SK-N-SH (cell line): ENCODE measurements at regions not wholly inside any gene's neighbourhood (a gene's known extent, or its start where the extent isn't known, plus 50 kb on each side); places are given as distances from the start of the nearest gene placed in this dataset.

Source experiments
- CTCF ChIA-PET: fragments of 300-600, 350-600 bp; formaldehyde crosslinking; extraction: SDS; loops from one replicate; lab custom pipeline; 2021; lab: Yijun Ruan, JAX
- POLR2A ChIA-PET: fragments of 350-600 bp; sonication (Branson Sonifier 250); formaldehyde crosslinking; extraction: SDS; loops from one replicate; lab custom pipeline; 2020; ENCODE audit warnings: antibody characterized with exemption, inconsistent platforms; lab: Yijun Ruan, JAX
- DNase-seq: peaks from one replicate; pipeline ENCODE4 v3.0.0; 2012
- H2AFZ ChIP-seq: fragments of 200-600 bp; sonication (generic); 2 replicates; pipeline ENCODE4 v1.8.1; 2016; ENCODE audit warnings: antibody characterized with exemption, mild to moderate bottlenecking, low read depth
- H3F3A ChIP-seq: fragments of 200-600 bp; sonication (generic); replicated peaks from 2 replicates; pipeline ENCODE3; 2016; ENCODE audit warnings: antibody characterized with exemption, mild to moderate bottlenecking; ENCODE audit not compliant: insufficient read depth
- H3K27ac ChIP-seq, 2 experiments: fragments of 200-500 bp in 1 of 2; fragments of 200-600 bp in 1 of 2; sonication (Bioruptor generic) in 1 of 2; sonication (generic), shearing (Covaris generic) in 1 of 2; 2 replicates each; pipeline versions ENCODE4 v1.5.1 to v1.6.1; 2014 to 2016; ENCODE audit warnings: low read depth in 2 of 2, inconsistent platforms in 1 of 2, low read length in 1 of 2, mild to moderate bottlenecking in 1 of 2, mixed read lengths in 1 of 2
- H3K27me3 ChIP-seq: fragments of 200-600 bp; sonication (generic), shearing (Covaris generic); 2 replicates; pipeline ENCODE4 v1.6.1; 2016; ENCODE audit warnings: mixed run types; ENCODE audit not compliant: insufficient read depth
- H3K36me3 ChIP-seq, 2 experiments: fragments of 200-500 bp in 1 of 2; fragments of 200-600 bp in 1 of 2; sonication (Bioruptor generic) in 1 of 2; sonication (generic) in 1 of 2; replicated peaks in 1 of 2; 2 replicates each; pipeline versions ENCODE3 to v1.5.1; 2014 to 2016; ENCODE audit warnings: low read length in 1 of 2, mild to moderate bottlenecking in 1 of 2; ENCODE audit not compliant: insufficient read depth in 2 of 2, control insufficient read depth in 1 of 2
- H3K4me1 ChIP-seq, 2 experiments: fragments of 200-500 bp in 1 of 2; fragments of 200-600 bp in 1 of 2; sonication (Bioruptor generic) in 1 of 2; sonication (generic), shearing (Covaris generic) in 1 of 2; 2 replicates each; pipeline versions ENCODE4 v1.5.1 to v1.6.1; 2014 to 2016; ENCODE audit warnings: low read depth in 1 of 2, low read length in 1 of 2, mixed run types in 1 of 2; ENCODE audit not compliant: insufficient read depth in 2 of 2, control insufficient read depth in 1 of 2
- H3K4me2 ChIP-seq: fragments of 200-600 bp; sonication (generic), shearing (Covaris generic); 2 replicates; pipeline ENCODE4 v1.6.1; 2017; ENCODE audit warnings: mixed run types
- H3K4me3 ChIP-seq, 2 experiments: fragments of 200-500 bp in 1 of 2; fragments of 200-600 bp in 1 of 2; sonication (Bioruptor generic) in 1 of 2; sonication (generic), shearing (Covaris generic) in 1 of 2; 2 replicates each; pipeline versions ENCODE4 v1.5.1 to v1.8.1; 2014 to 2016; ENCODE audit warnings: low read depth in 2 of 2, inconsistent platforms in 1 of 2, low read length in 1 of 2, mild to moderate bottlenecking in 1 of 2, mixed read lengths in 1 of 2, moderate library complexity in 1 of 2
- H3K79me2 ChIP-seq: fragments of 200-600 bp; sonication (generic); 2 replicates; pipeline ENCODE4 v1.8.1; 2017; ENCODE audit warnings: mild to moderate bottlenecking; ENCODE audit not compliant: insufficient read depth
- H3K9ac ChIP-seq: fragments of 200-600 bp; sonication (generic); 2 replicates; pipeline ENCODE4 v1.6.1; 2017; ENCODE audit warnings: mixed run types
- H3K9me2 ChIP-seq: fragments of 200-600 bp; sonication (generic); 2 replicates; pipeline ENCODE4 v1.6.1; 2017; ENCODE audit warnings: mixed run types
- H3K9me3 ChIP-seq: fragments of 200-600 bp; sonication (generic); 2 replicates; pipeline ENCODE4 v1.6.1; 2017; ENCODE audit warnings: mixed run types, mild to moderate bottlenecking, moderate library complexity
- H4K20me1 ChIP-seq: fragments of 200-600 bp; sonication (generic); 2 replicates; pipeline ENCODE4 v1.6.1; 2017; ENCODE audit warnings: mild to moderate bottlenecking, mixed run types; ENCODE audit not compliant: insufficient read depth
- CHD2 ChIP-seq: fragments of 150-350 bp; IDR thresholded peaks from 2 replicates; pipeline ENCODE4 v1.6.1; 2018; ENCODE audit warnings: low read length; ENCODE audit not compliant: partially characterized antibody
- EP300 ChIP-seq, 2 experiments: IDR thresholded peaks; 2 replicates each; pipeline versions ENCODE4 v1.4.0 to v1.6.1; 2012; ENCODE audit warnings: borderline replicate concordance in 1 of 2, low read depth in 1 of 2, low read length in 1 of 2
- EZH2phosphoT487 ChIP-seq: fragments of 200-600 bp; sonication (generic); IDR thresholded peaks from 2 replicates; pipeline ENCODE4 v1.6.1; 2017; ENCODE audit warnings: low read depth, mixed run types, mild to moderate bottlenecking, antibody characterized with exemption, moderate library complexity, borderline replicate concordance
- FOXJ3 ChIP-seq: sonication (generic); formaldehyde crosslinking; IDR thresholded peaks from 2 replicates; pipeline ENCODE4 v1.5.1; 2020; ENCODE audit warnings: mild to moderate bottlenecking, missing genetic modification reagents
- FOXM1 ChIP-seq: IDR thresholded peaks from 2 replicates; pipeline ENCODE4 v1.4.0; 2012; ENCODE audit warnings: low read depth, mild to moderate bottlenecking
- GABPA ChIP-seq: IDR thresholded peaks from 2 replicates; pipeline ENCODE4 v1.4.0; 2012; ENCODE audit warnings: low read depth, mild to moderate bottlenecking
- JUND ChIP-seq: IDR thresholded peaks from 2 replicates; pipeline ENCODE4 v1.4.0; 2012
- MAX ChIP-seq: IDR thresholded peaks from 2 replicates; pipeline ENCODE4 v1.4.0; 2012; ENCODE audit warnings: low read depth
- MXI1 ChIP-seq: IDR thresholded peaks from 2 replicates; pipeline ENCODE4 v1.6.1; 2012; ENCODE audit warnings: mild to moderate bottlenecking, low read depth, low read length, improper control_type of control experiment
- NFIC ChIP-seq: IDR thresholded peaks from 2 replicates; pipeline ENCODE4 v1.4.0; 2012; ENCODE audit warnings: borderline replicate concordance
- NRF1 ChIP-seq: IDR thresholded peaks from 2 replicates; pipeline ENCODE4 v1.6.1; 2012; ENCODE audit warnings: low read depth, mild to moderate bottlenecking, low read length
- PBX3 ChIP-seq: IDR thresholded peaks from 2 replicates; pipeline ENCODE4; 2012
- RAD21 ChIP-seq: IDR thresholded peaks from 2 replicates; pipeline ENCODE4 v1.6.1; 2012; ENCODE audit warnings: mild to moderate bottlenecking, low read length
- RCOR1 ChIP-seq: fragments of 150-350 bp; IDR thresholded peaks from 2 replicates; pipeline ENCODE4 v1.6.1; 2017; ENCODE audit warnings: antibody characterized with exemption, low read length
- REST ChIP-seq: IDR thresholded peaks from 2 replicates; pipeline ENCODE4 v1.6.1; 2012; ENCODE audit warnings: mild to moderate bottlenecking, low read depth, low read length, moderate library complexity
- RXRA ChIP-seq: IDR thresholded peaks from 2 replicates; pipeline ENCODE4 v1.4.0; 2012; ENCODE audit warnings: low read depth, mild to moderate bottlenecking, borderline replicate concordance
- SMC3 ChIP-seq: IDR thresholded peaks from 2 replicates; pipeline ENCODE4 v1.6.1; 2012; ENCODE audit warnings: low read depth, low read length, improper control_type of control experiment
- TAF1 ChIP-seq: IDR thresholded peaks from 2 replicates; pipeline ENCODE4 v1.6.1; 2012; ENCODE audit warnings: low read depth, mild to moderate bottlenecking, low read length, moderate library complexity, borderline replicate concordance
- TCF12 ChIP-seq: IDR thresholded peaks from 2 replicates; pipeline ENCODE4 v1.4.0; 2012
- TEAD4 ChIP-seq: IDR thresholded peaks from 2 replicates; pipeline ENCODE4 v1.4.0; 2012; ENCODE audit warnings: mild to moderate bottlenecking, borderline replicate concordance; ENCODE audit not compliant: insufficient read depth
- USF1 ChIP-seq: IDR thresholded peaks from 2 replicates; pipeline ENCODE4 v1.4.0; 2012; ENCODE audit warnings: low read depth, borderline replicate concordance
- WGBS: methylation state at CpG from one replicate; pipeline ENCODE4 v1.1.6; 2017; ENCODE audit warnings: low lambda C conversion rate; 5-methylcytosine and 5-hydroxymethylcytosine counted together

GRCh38 chr16:50451951-50452508, 83.2 kb upstream of the BRD7 start:
- no peaks in the 10 kb centered on the region for H3K9me3 ChIP-seq
- no peaks in the 10 kb centered on the region for H3K27me3 ChIP-seq
- H3F3A ChIP-seq = no peaks in the 10 kb centered on the region
- H3K79me2 ChIP-seq = no peaks in the 10 kb centered on the region
- no peaks in the 10 kb centered on the region for H3K9me2 ChIP-seq
- no peak overlapping the region for H3K27ac ChIP-seq
- CTCF ChIA-PET = interaction anchor here (2.6 kb wide), 1 partner anchor 18 kb away, joined by 6 read pairs; no protein-coding TSS in a partner anchor
- 30% methylated on average over 7 of the region's 7 CpGs for WGBS
- H3K4me1 ChIP-seq = peaks cover 0 to 16% of the 10 kb centered on the region in 2 experiments; a peak in 1 of 4 replicates
- H2AFZ ChIP-seq = no peak overlapping the region
- no peak overlapping the region for H3K4me3 ChIP-seq
- no peaks in the 10 kb centered on the region for H3K36me3 ChIP-seq
- no peak overlapping the region for H3K9ac ChIP-seq
- H4K20me1 ChIP-seq = no peaks in the 10 kb centered on the region
- POLR2A ChIA-PET = no interaction called here
- no peak for TF ChIP-seq RAD21
- TF ChIP-seq GABPA = no peak
- TF ChIP-seq EP300 (IDR thresholded peaks at IDR 0.05; ENCODE audit: borderline replicate concordance in 1 of 2, low read depth in 1 of 2, low read length in 1 of 2) = no peak
- TF ChIP-seq JUND = no peak
- TF ChIP-seq FOXJ3 (CRISPR knock-in tag) = no peak
- no peak for TF ChIP-seq EZH2phosphoT487
- TF ChIP-seq PBX3 = no peak
- no peak for TF ChIP-seq TEAD4
- TF ChIP-seq TAF1 = no peak
- TF ChIP-seq SMC3 = no peak
- DNase-seq = no peak
- no peak overlapping the region for H3K4me2 ChIP-seq

- Histone ChIP-seq H3K27ac (no peak overlapping the region), H3K4me2 (no peak overlapping the region), H3K79me2 (no peaks in the 10 kb centered on the region), H3K36me3 (no peaks in the 10 kb centered on the region), H2AFZ (no peak overlapping the region), H3K9ac (no peak overlapping the region), H3K4me1 (peaks cover 0 to 12% of the 10 kb centered on the region in 2 experiments; a peak in 1 of 4 replicates), H4K20me1 (no peaks in the 10 kb centered on the region), H3K9me3 (no peaks in the 10 kb centered on the region), H3K4me3 (no peak overlapping the region), H3K9me2 (no peaks in the 10 kb centered on the region), H3K27me3 (no peaks in the 10 kb centered on the region), H3F3A (no peaks in the 10 kb centered on the region)
- POLR2A ChIA-PET = no interaction called here
- no peak for DNase-seq
- 44% methylated on average over 4 of the region's 4 CpGs for WGBS
- CTCF ChIA-PET = interaction anchor here (0.8 to 2.6 kb wide), 5 partner anchors 12 to 77 kb away, joined by 3 to 6 read pairs (median 5); no protein-coding TSS in a partner anchor
- TF ChIP-seq REST (no peak), TEAD4 (no peak), TCF12 (no peak), MAX (no peak), JUND (no peak), FOXJ3 (CRISPR knock-in tag) (no peak), SMC3 (no peak), NFIC (no peak), TAF1 (no peak), NRF1 (no peak), CHD2 (no peak), RCOR1 (no peak), USF1 (no peak), EZH2phosphoT487 (no peak), PBX3 (no peak), MXI1 (no peak), FOXM1 (no peak), EP300 (IDR thresholded peaks at IDR 0.05; ENCODE audit: borderline replicate concordance in 1 of 2, low read depth in 1 of 2, low read length in 1 of 2) (no peak), RXRA (no peak)
Observed at GRCh38 chr16:50450957-50451356, 82.2 kb upstream of the BRD7 start.
